Prostate gland (tissue), 2 donors: ENCODE measurements at regions not wholly inside any gene's neighbourhood (a gene's known extent, or its start where the extent isn't known, plus 50 kb on each side); places are given as distances from the start of the nearest gene placed in this dataset.

Experiments
- DNase-seq: peaks from one replicate; pipeline ENCODE4 v3.0.0-alpha.2; 2019; ENCODE audit warnings: low spot score
- H3K27ac ChIP-seq, 2 donors: fragments of 200-600 bp; sonication (generic); 2 replicates each; pipeline ENCODE4 v1.5.1; 2017 to 2019
- H3K27me3 ChIP-seq: fragments of 200-600 bp; sonication (generic); replicated peaks from 2 replicates; pipeline ENCODE4 v1.5.1; 2019; ENCODE audit not compliant: insufficient read depth
- H3K36me3 ChIP-seq, 2 donors: fragments of 200-600 bp; sonication (generic); 1 replicate in 1 of 2; 2 replicates in 1 of 2; pipeline versions ENCODE4 v1.5.1 to v1.8.1; 2017 to 2019
- H3K4me1 ChIP-seq: fragments of 200-600 bp; sonication (generic); replicated peaks from 2 replicates; pipeline ENCODE4 v1.5.1; 2019
- H3K4me3 ChIP-seq, 2 donors: fragments of 200-600 bp; sonication (generic); 2 replicates each; pipeline ENCODE4 v1.5.1; 2017 to 2019
- H3K9me3 ChIP-seq: fragments of 200-600 bp; sonication (generic); 2 replicates; pipeline ENCODE4 v1.5.1; 2017
- POLR2A ChIP-seq: fragments of 450-650 bp; IDR thresholded peaks from one replicate; pipeline ENCODE4 v1.6.1; 2016; ENCODE audit warnings: antibody characterized with exemption, mild to moderate bottlenecking
- POLR2AphosphoS5 ChIP-seq: sonication (generic); formaldehyde crosslinking; IDR thresholded peaks from one replicate; pipeline ENCODE4 v1.6.1; 2017; ENCODE audit warnings: antibody characterized with exemption
- WGBS: methylation state at CpG from one replicate; pipeline ENCODE4 v1.1.5; 2018; 5-methylcytosine and 5-hydroxymethylcytosine counted together
- intact Hi-C: fragments of 100-400 bp; cut with DNase I; formaldehyde crosslinking; loops from one replicate; pipeline ENCODE4 v1.14.2; 2022
- TF ChIP-seq, protein P1 (sequence below), 4 experiments: fragments of 200-600 bp in 2 of 4; fragments of 450-650 bp in 2 of 4; sonication (generic) in 2 of 4; IDR thresholded peaks; 1 replicate in 3 of 4; 2 replicates in 1 of 4; pipeline ENCODE4 v1.5.1; 2016 to 2019; ENCODE audit warnings: antibody characterized with exemption in 4 of 4, mild to moderate bottlenecking in 2 of 4, moderate library complexity in 2 of 4

DNA sequence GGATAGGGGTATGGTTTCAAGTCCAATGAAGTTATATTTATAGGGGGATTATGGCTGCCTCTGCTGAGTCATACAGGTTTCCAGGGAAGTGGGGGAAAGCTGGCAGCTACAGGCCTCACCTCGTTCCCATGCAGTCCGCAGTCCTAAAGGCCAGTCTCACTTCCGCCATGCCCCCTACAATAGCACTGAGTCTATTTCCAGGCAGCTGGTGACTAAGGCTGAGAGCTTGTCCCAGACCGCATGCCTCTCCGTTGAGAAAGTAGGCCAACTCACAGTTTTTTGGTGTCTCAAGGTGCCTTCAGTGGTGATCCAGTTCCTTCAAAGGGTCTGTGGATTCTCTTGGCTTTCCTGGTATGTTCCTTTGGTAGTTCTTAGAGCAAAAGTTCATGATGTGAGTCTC is 203.9 kb upstream of the GLI3 start:
- intact Hi-C loops, result no loop called here
- 95% methylated on average over 5 of the region's 5 CpGs for WGBS
- H3K36me3 ChIP-seq, result no peaks in the 10 kb centered on the region

DNA sequence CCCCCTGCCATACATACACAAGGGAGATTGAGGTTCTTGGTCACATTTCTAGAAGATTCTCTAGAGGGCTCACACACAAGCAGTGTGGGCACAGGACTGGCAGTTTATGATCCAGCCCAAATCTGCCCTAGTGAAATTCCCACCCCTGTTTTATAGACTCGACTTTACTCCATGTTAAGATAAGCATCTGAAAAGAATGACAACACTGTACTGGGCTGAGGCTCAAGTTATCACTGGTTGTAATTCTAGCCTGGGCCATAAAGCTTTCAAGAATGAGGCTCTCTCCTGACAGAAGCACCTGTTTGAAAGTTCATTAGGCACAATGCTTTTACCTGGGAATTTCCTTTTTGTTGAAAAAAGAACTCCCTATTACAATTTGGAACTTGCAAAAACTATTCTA is 195.6 kb upstream of the GLI3 start:
- no peaks in the 10 kb centered on the region for H3K36me3 ChIP-seq
- 0% methylated on average over 1 of the region's 1 CpG for WGBS

More for the DNA sequence above, 203.9 kb upstream of the GLI3 start:
- Histone ChIP-seq H3K27ac (no peak overlapping the region), H3K4me3 (no peak overlapping the region), H3K4me1 (no peaks in the 10 kb centered on the region), H3K27me3 (no peaks in the 10 kb centered on the region), H3K9me3 (no peaks in the 10 kb centered on the region)
- TF ChIP-seq POLR2AphosphoS5, result no peak
- TF ChIP-seq, protein P1, sequence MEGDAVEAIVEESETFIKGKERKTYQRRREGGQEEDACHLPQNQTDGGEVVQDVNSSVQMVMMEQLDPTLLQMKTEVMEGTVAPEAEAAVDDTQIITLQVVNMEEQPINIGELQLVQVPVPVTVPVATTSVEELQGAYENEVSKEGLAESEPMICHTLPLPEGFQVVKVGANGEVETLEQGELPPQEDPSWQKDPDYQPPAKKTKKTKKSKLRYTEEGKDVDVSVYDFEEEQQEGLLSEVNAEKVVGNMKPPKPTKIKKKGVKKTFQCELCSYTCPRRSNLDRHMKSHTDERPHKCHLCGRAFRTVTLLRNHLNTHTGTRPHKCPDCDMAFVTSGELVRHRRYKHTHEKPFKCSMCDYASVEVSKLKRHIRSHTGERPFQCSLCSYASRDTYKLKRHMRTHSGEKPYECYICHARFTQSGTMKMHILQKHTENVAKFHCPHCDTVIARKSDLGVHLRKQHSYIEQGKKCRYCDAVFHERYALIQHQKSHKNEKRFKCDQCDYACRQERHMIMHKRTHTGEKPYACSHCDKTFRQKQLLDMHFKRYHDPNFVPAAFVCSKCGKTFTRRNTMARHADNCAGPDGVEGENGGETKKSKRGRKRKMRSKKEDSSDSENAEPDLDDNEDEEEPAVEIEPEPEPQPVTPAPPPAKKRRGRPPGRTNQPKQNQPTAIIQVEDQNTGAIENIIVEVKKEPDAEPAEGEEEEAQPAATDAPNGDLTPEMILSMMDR (IDR thresholded peaks at IDR 0.05), result no peak
- DNase-seq, result no peak

DNA sequence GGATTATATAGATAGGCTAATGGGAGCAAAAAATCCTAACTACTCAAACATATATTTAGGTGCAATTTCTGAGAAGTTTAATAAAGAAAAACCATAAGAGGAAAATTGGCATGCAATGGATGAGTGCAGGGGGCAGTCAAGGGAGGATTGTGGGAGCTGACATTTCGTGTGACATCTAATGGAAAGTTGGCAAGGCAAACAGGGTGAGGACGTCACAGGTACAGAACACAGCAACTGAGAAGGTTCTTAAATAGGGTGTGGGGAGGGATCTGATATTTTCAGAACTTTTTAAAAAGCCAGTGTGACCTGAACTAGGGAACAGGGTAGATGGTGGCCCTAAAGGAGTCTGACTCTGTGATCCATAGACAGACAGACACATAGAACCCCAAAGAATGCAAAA is 194.9 kb upstream of the GLI3 start:
- H3K36me3 ChIP-seq, result no peaks in the 10 kb centered on the region
- no peaks in the 10 kb centered on the region for H3K9me3 ChIP-seq
- TF ChIP-seq POLR2AphosphoS5 (no peak), POLR2A (no peak)
- TF ChIP-seq, protein P1 (IDR thresholded peaks at IDR 0.05), result no peak
- 81% methylated on average over 2 of the region's 2 CpGs for WGBS
- no peak overlapping the region for H3K4me3 ChIP-seq
- no peaks in the 10 kb centered on the region for H3K27me3 ChIP-seq
- intact Hi-C loops, result no loop called here
- DNase-seq, result no peak
- H3K4me1 ChIP-seq, result no peaks in the 10 kb centered on the region
- H3K27ac ChIP-seq, result no peak overlapping the region

More for the DNA sequence above, 195.6 kb upstream of the GLI3 start:
- Histone ChIP-seq H3K4me1 (no peaks in the 10 kb centered on the region), H3K9me3 (no peaks in the 10 kb centered on the region), H3K4me3 (no peak overlapping the region), H3K27me3 (no peaks in the 10 kb centered on the region), H3K27ac (no peak overlapping the region)
- intact Hi-C loops, result no loop called here
- TF ChIP-seq POLR2A (no peak), POLR2AphosphoS5 (peak; percentile 51)
- TF ChIP-seq, protein P1 (IDR thresholded peaks at IDR 0.05), result no peak
- DNase-seq, result peak; percentile 14

DNA sequence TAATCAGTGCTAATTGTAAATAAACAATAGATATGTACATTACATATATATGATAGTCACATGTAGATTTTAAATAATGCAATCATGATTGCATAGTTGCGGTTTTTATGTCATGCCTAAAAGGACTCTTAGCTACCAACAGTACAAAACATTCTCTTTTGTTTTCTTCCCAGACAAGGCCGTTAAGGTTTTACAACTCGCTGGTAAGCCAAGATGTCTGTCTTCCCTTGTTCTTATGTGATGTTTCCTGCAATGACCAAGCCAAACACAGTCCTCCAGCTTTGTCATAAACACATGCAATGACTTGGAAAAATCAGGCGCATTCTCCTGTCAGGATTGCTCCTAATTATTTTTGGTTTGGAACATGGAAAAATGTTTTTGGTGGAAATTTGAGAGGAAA is 192.3 kb upstream of the GLI3 start:
- intact Hi-C loops, result no loop called here
- no peaks in the 10 kb centered on the region for H3K4me1 ChIP-seq

DNA sequence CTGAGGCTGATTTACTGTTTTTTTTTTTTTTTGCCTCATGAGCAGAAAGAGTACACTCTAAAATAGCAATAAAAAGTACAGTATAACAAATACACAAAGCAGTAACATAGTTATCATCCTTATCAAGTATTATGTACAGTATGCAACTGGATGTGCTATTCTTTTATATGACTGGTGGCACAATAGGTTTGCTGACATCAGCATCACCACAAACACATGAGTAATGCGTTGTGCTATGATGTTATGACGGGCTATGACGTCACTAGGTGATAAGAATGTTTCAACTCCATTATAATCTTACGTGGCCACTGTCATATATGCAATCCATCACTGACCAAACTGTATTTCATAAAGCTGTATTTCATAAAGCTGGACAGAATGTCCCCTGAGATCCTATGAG is 189.2 kb upstream of the GLI3 start:
- WGBS, result 82% methylated on average over 4 of the region's 4 CpGs
- TF ChIP-seq, protein P1 (IDR thresholded peaks at IDR 0.05), result no peak
- TF ChIP-seq POLR2AphosphoS5 (no peak), POLR2A (no peak)
- Histone ChIP-seq H3K36me3 (no peaks in the 10 kb centered on the region), H3K4me3 (no peak overlapping the region), H3K4me1 (no peaks in the 10 kb centered on the region), H3K9me3 (no peaks in the 10 kb centered on the region), H3K27ac (no peak overlapping the region), H3K27me3 (no peaks in the 10 kb centered on the region)
- DNase-seq, result no peak
- intact Hi-C loops, result no loop called here

More for the DNA sequence above, 192.3 kb upstream of the GLI3 start:
- H3K27ac ChIP-seq, result no peak overlapping the region
- WGBS, result 13% methylated on average over 4 of the region's 4 CpGs
- TF ChIP-seq POLR2AphosphoS5 (peak; percentile 67), POLR2A (no peak)
- TF ChIP-seq, protein P1 (IDR thresholded peaks at IDR 0.05), result no peak
- DNase-seq, result peak; percentile 57
- no peaks in the 10 kb centered on the region for H3K9me3 ChIP-seq
- no peak overlapping the region for H3K4me3 ChIP-seq
- no peaks in the 10 kb centered on the region for H3K36me3 ChIP-seq
- no peaks in the 10 kb centered on the region for H3K27me3 ChIP-seq
